HEK293 (cell line): ENCODE measurements at regions not wholly inside any gene's neighbourhood (a gene's known extent, or its start where the extent isn't known, plus 50 kb on each side); places are given as distances from the start of the nearest gene placed in this dataset.

Source experiments
- CTCF ChIA-PET: fragments of 350-600 bp; formaldehyde crosslinking; extraction: SDS; loops from one replicate; lab custom pipeline; 2021; ENCODE audit warnings: antibody characterized with exemption; lab: Yijun Ruan, JAX
- POLR2A ChIA-PET: fragments of 300-600 bp; formaldehyde crosslinking; extraction: SDS; loops from one replicate; lab custom pipeline; 2020; ENCODE audit warnings: antibody characterized with exemption, inconsistent platforms; lab: Yijun Ruan, JAX
- H3K27ac ChIP-seq: fragments of 200-500 bp; sonication (Bioruptor generic); 2 replicates; pipeline ENCODE4 v1.5.1; 2014; ENCODE audit warnings: low read depth, low read length, control low read depth, inconsistent platforms; ENCODE audit errors: extremely low read depth
- H3K36me3 ChIP-seq, 2 experiments: fragments of 200-500 bp in 1 of 2; sonication (Bioruptor generic) in 1 of 2; 1 replicate in 1 of 2; 2 replicates in 1 of 2; pipeline ENCODE4 v1.5.1; 2014 to 2017; ENCODE audit warnings: inconsistent platforms in 2 of 2, low read length in 2 of 2; ENCODE audit not compliant: control insufficient read depth in 2 of 2, insufficient read depth in 1 of 2
- H3K4me1 ChIP-seq: fragments of 200-500 bp; sonication (Bioruptor generic); 2 replicates; pipeline ENCODE4 v1.5.1; 2014; ENCODE audit warnings: mild to moderate bottlenecking, low read length, inconsistent platforms; ENCODE audit not compliant: control insufficient read depth, insufficient read depth
- H3K4me3 ChIP-seq: 2 replicates; pipeline ENCODE4 v1.5.1; 2011; ENCODE audit warnings: low read depth, mild to moderate bottlenecking, control low read depth, low read length, moderate library complexity
- H3K9me3 ChIP-seq: fragments of 200-500 bp; sonication (Bioruptor generic); 2 replicates; pipeline ENCODE4 v1.5.1; 2014; ENCODE audit warnings: low read depth, low read length, inconsistent platforms; ENCODE audit not compliant: control insufficient read depth, insufficient read depth
- GLI2 ChIP-seq: fragments of 450-650 bp; formaldehyde crosslinking; IDR thresholded peaks from 2 replicates; pipeline ENCODE4; 2017; ENCODE audit warnings: missing biosample characterization, missing genetic modification characterization, low read depth, borderline replicate concordance
- GLI4 ChIP-seq: fragments of 450-650 bp; formaldehyde crosslinking; IDR thresholded peaks from 2 replicates; pipeline ENCODE4 v1.5.1; 2016; ENCODE audit warnings: missing biosample characterization, missing genetic modification characterization
- HOXA7 ChIP-seq: sonication (generic); formaldehyde crosslinking; IDR thresholded peaks from 2 replicates; pipeline ENCODE4 v1.8.1; 2022; ENCODE audit warnings: missing genetic modification reagents, borderline replicate concordance
- SETDB1 ChIP-seq: IDR thresholded peaks from one replicate; pipeline ENCODE4 v1.6.1; 2017; ENCODE audit warnings: mild to moderate bottlenecking, low read length, moderate library complexity, mixed read lengths; ENCODE audit not compliant: insufficient read length
- SP7 ChIP-seq: fragments of 450-650 bp; formaldehyde crosslinking; IDR thresholded peaks from 2 replicates; pipeline ENCODE4 v1.5.1; 2016; ENCODE audit warnings: missing biosample characterization, missing genetic modification characterization
- ZBTB11 ChIP-seq: fragments of 450-650 bp; formaldehyde crosslinking; conservative IDR thresholded peaks from 2 replicates; pipeline ENCODE4 v1.5.1; 2016; ENCODE audit warnings: low read depth, missing biosample characterization, missing genetic modification characterization
- ZBTB48 ChIP-seq: fragments of 450-650 bp; formaldehyde crosslinking; IDR thresholded peaks from 2 replicates; pipeline ENCODE4 v1.5.1; 2016; ENCODE audit warnings: missing biosample characterization, missing genetic modification characterization
- ZFP41 ChIP-seq: fragments of 450-650 bp; formaldehyde crosslinking; IDR thresholded peaks from 2 replicates; pipeline ENCODE4 v1.5.1; 2016; ENCODE audit warnings: missing biosample characterization, missing genetic modification characterization, borderline replicate concordance
- ZNF10 ChIP-seq: fragments of 450-650 bp; formaldehyde crosslinking; IDR thresholded peaks from 2 replicates; pipeline ENCODE4 v1.5.1; 2017; ENCODE audit warnings: missing biosample characterization, missing genetic modification characterization
- ZNF114 ChIP-seq: fragments of 450-650 bp; formaldehyde crosslinking; IDR thresholded peaks from 2 replicates; pipeline ENCODE4 v1.5.0; 2017; ENCODE audit warnings: missing biosample characterization, missing genetic modification characterization
- ZNF26 ChIP-seq: fragments of 450-650 bp; formaldehyde crosslinking; IDR thresholded peaks from 2 replicates; pipeline ENCODE4 v1.5.1; 2016; ENCODE audit warnings: missing biosample characterization, missing genetic modification characterization
- ZNF404 ChIP-seq: fragments of 450-650 bp; formaldehyde crosslinking; IDR thresholded peaks from 2 replicates; pipeline ENCODE4 v1.5.1; 2017; ENCODE audit warnings: missing biosample characterization, missing genetic modification characterization
- ZNF423 ChIP-seq: fragments of 450-650 bp; formaldehyde crosslinking; IDR thresholded peaks from 2 replicates; pipeline ENCODE4 v1.5.1; 2016; ENCODE audit warnings: missing biosample characterization, missing genetic modification characterization
- ZNF501 ChIP-seq: fragments of 450-650 bp; formaldehyde crosslinking; IDR thresholded peaks from 2 replicates; pipeline ENCODE4 v1.5.1; 2016; ENCODE audit warnings: missing biosample characterization, missing genetic modification characterization
- ZNF610 ChIP-seq: fragments of 450-650 bp; formaldehyde crosslinking; IDR thresholded peaks from 2 replicates; pipeline ENCODE4 v1.5.1; 2016; ENCODE audit warnings: missing biosample characterization, missing genetic modification characterization, borderline replicate concordance
- ZNF639 ChIP-seq: fragments of 450-650 bp; formaldehyde crosslinking; IDR thresholded peaks from 2 replicates; pipeline ENCODE4 v1.5.1; 2016; ENCODE audit warnings: missing biosample characterization, missing genetic modification characterization
- ZNF692 ChIP-seq: fragments of 450-650 bp; formaldehyde crosslinking; IDR thresholded peaks from 2 replicates; pipeline ENCODE4 v1.5.1; 2016; ENCODE audit warnings: missing biosample characterization, missing genetic modification characterization
- ZNF785 ChIP-seq: fragments of 450-650 bp; formaldehyde crosslinking; IDR thresholded peaks from 2 replicates; pipeline ENCODE4 v1.5.1; 2016; ENCODE audit warnings: missing biosample characterization, missing genetic modification characterization
- ZNF837 ChIP-seq: fragments of 450-650 bp; formaldehyde crosslinking; IDR thresholded peaks from 2 replicates; pipeline ENCODE4 v1.5.1; 2016; ENCODE audit warnings: missing biosample characterization, missing genetic modification characterization
- TF ChIP-seq, protein P1 (sequence below): fragments of 450-650 bp; formaldehyde crosslinking; IDR thresholded peaks from 2 replicates; pipeline ENCODE4 v1.5.1; 2017; ENCODE audit warnings: missing biosample characterization, missing genetic modification characterization

- TF ChIP-seq ZNF10 (tag by site-specific recombination) (no peak), ZNF785 (tag by site-specific recombination) (no peak), ZNF114 (tag by site-specific recombination) (no peak), ZFP41 (tag by site-specific recombination) (no peak), SP7 (tag by site-specific recombination) (no peak), HOXA7 (CRISPR knock-in tag) (no peak), GLI2 (tag by site-specific recombination) (no peak)
- TF ChIP-seq, protein P1, sequence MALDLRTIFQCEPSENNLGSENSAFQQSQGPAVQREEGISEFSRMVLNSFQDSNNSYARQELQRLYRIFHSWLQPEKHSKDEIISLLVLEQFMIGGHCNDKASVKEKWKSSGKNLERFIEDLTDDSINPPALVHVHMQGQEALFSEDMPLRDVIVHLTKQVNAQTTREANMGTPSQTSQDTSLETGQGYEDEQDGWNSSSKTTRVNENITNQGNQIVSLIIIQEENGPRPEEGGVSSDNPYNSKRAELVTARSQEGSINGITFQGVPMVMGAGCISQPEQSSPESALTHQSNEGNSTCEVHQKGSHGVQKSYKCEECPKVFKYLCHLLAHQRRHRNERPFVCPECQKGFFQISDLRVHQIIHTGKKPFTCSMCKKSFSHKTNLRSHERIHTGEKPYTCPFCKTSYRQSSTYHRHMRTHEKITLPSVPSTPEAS (tag by site-specific recombination): no peak
These were observed 147.7 kb upstream of the SALL1 start (continued) for GRCh38 chr16:51298800-51299199.

DNA sequence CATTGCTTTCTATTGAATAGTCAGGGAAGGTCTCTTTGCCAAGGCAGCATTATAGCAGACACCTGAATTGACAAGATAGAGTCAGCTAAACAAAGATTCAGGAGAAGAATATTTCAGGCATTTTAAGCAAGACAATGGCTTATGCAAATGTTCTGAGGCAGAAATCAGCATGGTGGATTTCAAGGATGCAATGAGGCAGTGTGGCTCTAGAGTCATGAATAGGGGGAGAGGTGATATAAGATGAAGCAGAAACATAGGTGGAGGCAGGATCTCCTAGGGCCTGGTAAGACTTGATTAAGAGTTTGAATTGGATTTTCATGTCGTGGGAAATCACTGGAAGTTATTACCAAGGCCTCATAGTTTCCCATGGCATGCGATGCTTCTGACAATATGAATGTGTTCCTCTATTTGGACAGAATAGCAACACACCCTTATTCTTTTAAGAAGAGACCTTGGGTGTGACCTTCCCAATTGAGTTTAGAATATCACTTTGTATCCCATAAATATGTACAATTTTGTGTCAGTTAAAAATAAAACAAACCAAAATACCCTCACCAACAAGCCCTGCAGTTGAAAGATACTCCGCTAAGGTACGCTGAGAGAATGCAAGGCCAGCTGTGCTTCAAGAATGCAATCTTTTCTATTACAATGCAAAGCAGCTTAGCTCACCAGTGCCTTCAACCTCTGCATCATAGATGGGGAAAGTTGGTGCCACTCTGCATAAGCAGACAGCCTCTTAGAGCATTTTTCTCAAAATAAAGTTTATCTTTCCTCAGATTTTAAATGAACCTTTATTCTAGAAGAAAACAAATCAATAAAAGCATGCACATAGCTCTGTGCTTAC lies 139.6 kb upstream of the SALL1 start:
- CTCF ChIA-PET: no interaction called here

More for the DNA sequence above, 139.6 kb upstream of the SALL1 start:
- H3K4me1 ChIP-seq: no peaks in the 10 kb centered on the region
- H3K4me3 ChIP-seq: no peak overlapping the region
- TF ChIP-seq ZBTB48 (tag by site-specific recombination) (no peak), ZBTB11 (tag by site-specific recombination) (no peak), ZNF692 (tag by site-specific recombination) (no peak), ZNF423 (tag by site-specific recombination) (no peak), GLI2 (tag by site-specific recombination) (no peak), GLI4 (no peak), ZNF837 (tag by site-specific recombination) (no peak), ZNF610 (tag by site-specific recombination) (no peak), ZNF404 (tag by site-specific recombination) (no peak), ZNF639 (tag by site-specific recombination) (no peak), ZNF501 (no peak), ZNF26 (tag by site-specific recombination) (no peak), SETDB1 (no peak)
- H3K9me3 ChIP-seq: no peaks in the 10 kb centered on the region
- no peaks in the 10 kb centered on the region for H3K36me3 ChIP-seq
- POLR2A ChIA-PET: no interaction called here
- H3K27ac ChIP-seq: no peak overlapping the region
